ENCODE measurements at regions not wholly inside any gene's neighbourhood (a gene's known extent, or its start where the extent isn't known, plus 50 kb on each side); places are given as distances from the start of the nearest gene placed in this dataset.

DNA sequence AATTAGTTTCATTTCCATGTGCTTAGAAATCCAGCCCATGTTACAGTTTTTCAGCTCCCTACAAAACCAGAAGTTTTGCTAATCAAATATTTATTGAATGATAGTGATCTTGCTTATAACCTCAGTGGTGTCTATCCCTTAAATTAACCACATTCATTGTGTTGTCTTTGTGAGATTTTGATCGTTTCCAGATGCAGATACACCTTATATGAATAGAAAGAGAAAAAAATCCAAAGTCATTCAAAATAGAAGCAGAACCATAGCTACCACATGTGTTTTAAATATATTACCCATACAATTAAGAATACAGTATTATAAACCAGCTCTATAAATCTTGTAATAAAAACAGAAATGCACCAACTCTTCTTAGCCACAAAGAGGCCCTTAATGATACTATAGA is 60.6 kb upstream of the RREB1 start:
- ChIA-PET POLR2A (interaction anchor here (2.0 kb wide), 1 partner anchor 11 kb away, joined by 6 read pairs; no protein-coding TSS in a partner anchor), CTCF (interaction anchor here (1.0 to 1.8 kb wide), 4 partner anchors 11 to 350 kb away, joined by 4 to 9 read pairs (median 4); no protein-coding TSS in a partner anchor)
- H3K9me3 ChIP-seq (ENCODE audit: control insufficient read depth, insufficient read depth, low read depth, low read length): no peaks in the 10 kb centered on the region
- TF ChIP-seq HOXA7 (CRISPR knock-in tag; IDR thresholded peaks at IDR 0.05; ENCODE audit: borderline replicate concordance) (no peak), ZNF514 (tag by site-specific recombination; IDR thresholded peaks at IDR 0.05) (no peak), ZNF23 (tag by site-specific recombination; IDR thresholded peaks at IDR 0.05; ENCODE audit: borderline replicate concordance) (no peak), ZNF561 (tag by site-specific recombination; IDR thresholded peaks at IDR 0.05; ENCODE audit: borderline replicate concordance) (no peak), ZSCAN23 (tag by site-specific recombination; IDR thresholded peaks at IDR 0.05) (no peak), SP3 (tag by site-specific recombination; IDR thresholded peaks at IDR 0.05) (no peak), ZBTB44 (tag by site-specific recombination; IDR thresholded peaks at IDR 0.05) (no peak)
- H3K4me1 ChIP-seq (ENCODE audit: control insufficient read depth, insufficient read depth, low read length): peaks cover 5% of the 10 kb centered on the region; the same call in 1 of the 2 replicates
- no peak overlapping the region for H3K4me3 ChIP-seq (ENCODE audit: low read depth, low read length)
- H3K27ac ChIP-seq (ENCODE audit: extremely low read depth, low read depth, low read length): no peak overlapping the region
- H3K36me3 ChIP-seq (ENCODE audit: control insufficient read depth in 2 of 2, insufficient read depth in 1 of 2, low read length in 2 of 2): no peaks in the 10 kb centered on the region

DNA sequence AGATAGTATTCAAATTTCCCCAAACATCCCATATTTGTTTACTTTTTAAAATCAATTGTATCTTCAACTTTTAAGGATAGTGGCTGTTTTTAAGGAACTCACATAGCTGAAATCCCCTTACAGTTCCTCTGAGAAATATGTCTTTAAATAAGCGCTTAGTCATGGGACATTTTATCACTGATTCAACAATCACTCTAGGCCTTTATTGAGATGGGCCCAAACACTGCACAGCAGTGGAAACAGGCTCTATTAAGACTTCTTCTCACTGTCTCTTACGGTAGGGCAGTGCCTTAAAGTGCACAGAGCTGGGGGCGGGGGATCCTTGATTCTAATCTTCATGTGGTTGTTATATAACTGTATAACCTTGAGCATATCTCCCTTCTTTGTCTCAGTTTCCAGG is 59.8 kb upstream of the RREB1 start:
- Histone ChIP-seq H3K36me3 (ENCODE audit: control insufficient read depth in 2 of 2, insufficient read depth in 1 of 2, low read length in 2 of 2) (no peaks in the 10 kb centered on the region), H3K9me3 (ENCODE audit: control insufficient read depth, insufficient read depth, low read depth, low read length) (no peaks in the 10 kb centered on the region), H3K4me3 (ENCODE audit: low read depth, low read length) (no peak overlapping the region), H3K27ac (ENCODE audit: extremely low read depth, low read depth, low read length) (no peak overlapping the region), H3K4me1 (ENCODE audit: control insufficient read depth, insufficient read depth, low read length) (peaks cover 8% of the 10 kb centered on the region)
- CTCF ChIA-PET: interaction anchor here (0.6 to 1.8 kb wide), 6 partner anchors 10 to 351 kb away, joined by 3 to 9 read pairs (median 4); no protein-coding TSS in a partner anchor
- POLR2A ChIA-PET: interaction anchor here (2.0 kb wide), 1 partner anchor 10 kb away, joined by 6 read pairs; no protein-coding TSS in a partner anchor
- peak; percentile 61; the same call in 1 of the 2 replicates for TF ChIP-seq ZNF664 (tag by site-specific recombination; IDR thresholded peaks at IDR 0.05)
- no peak for TF ChIP-seq KLF1 (tag by site-specific recombination; IDR thresholded peaks at IDR 0.05)
- no peak for TF ChIP-seq OSR2 (tag by site-specific recombination; IDR thresholded peaks at IDR 0.05)
- peak; percentile 25; the same call in 1 of the 2 replicates for TF ChIP-seq ZNF660 (tag by site-specific recombination; IDR thresholded peaks at IDR 0.05)
- TF ChIP-seq ZNF585B (tag by site-specific recombination; IDR thresholded peaks at IDR 0.05): peak; percentile 73
- TF ChIP-seq ZNF544 (tag by site-specific recombination; IDR thresholded peaks at IDR 0.05): no peak

DNA sequence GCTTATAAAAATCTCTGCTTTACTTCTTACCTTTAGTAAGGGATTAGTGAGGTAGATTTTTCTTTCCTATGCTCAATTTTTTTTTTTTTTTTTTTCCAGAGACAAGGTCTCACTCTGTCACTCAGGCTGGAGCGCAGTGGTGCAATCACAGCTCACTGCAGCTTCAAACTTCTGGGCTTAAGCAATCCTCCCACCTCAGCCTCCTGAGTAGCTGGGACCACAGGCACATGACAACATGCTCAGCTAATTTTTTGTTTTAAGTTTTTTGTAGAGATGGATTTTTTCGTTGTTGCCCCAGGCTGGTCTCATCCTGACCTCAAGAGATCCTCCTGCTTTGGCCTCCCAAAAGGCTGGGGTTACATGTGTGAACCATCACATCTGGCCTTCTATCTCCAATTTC is 58.9 kb upstream of the RREB1 start:
- no peaks in the 10 kb centered on the region for H3K9me3 ChIP-seq (ENCODE audit: control insufficient read depth, insufficient read depth, low read depth, low read length)
- no peak overlapping the region for H3K27ac ChIP-seq (ENCODE audit: extremely low read depth, low read depth, low read length)
- TF ChIP-seq ZNF362 (tag by site-specific recombination; IDR thresholded peaks at IDR 0.05): peak; percentile 77; the same call in 1 of the 2 replicates
- TF ChIP-seq ZNF747 (tag by site-specific recombination; IDR thresholded peaks at IDR 0.05): no peak
- H3K36me3 ChIP-seq (ENCODE audit: control insufficient read depth in 2 of 2, insufficient read depth in 1 of 2, low read length in 2 of 2): no peaks in the 10 kb centered on the region
- peaks cover 10% of the 10 kb centered on the region for H3K4me1 ChIP-seq (ENCODE audit: control insufficient read depth, insufficient read depth, low read length)
- CTCF ChIA-PET: interaction anchor here (0.5 to 1.4 kb wide), 4 partner anchors 10 to 324 kb away, joined by 3 to 4 read pairs (median 4); no protein-coding TSS in a partner anchor
- POLR2A ChIA-PET: interaction anchor here (2.0 kb wide), 1 partner anchor 9 kb away, joined by 6 read pairs; no protein-coding TSS in a partner anchor
- H3K4me3 ChIP-seq (ENCODE audit: low read depth, low read length): no peak overlapping the region

DNA sequence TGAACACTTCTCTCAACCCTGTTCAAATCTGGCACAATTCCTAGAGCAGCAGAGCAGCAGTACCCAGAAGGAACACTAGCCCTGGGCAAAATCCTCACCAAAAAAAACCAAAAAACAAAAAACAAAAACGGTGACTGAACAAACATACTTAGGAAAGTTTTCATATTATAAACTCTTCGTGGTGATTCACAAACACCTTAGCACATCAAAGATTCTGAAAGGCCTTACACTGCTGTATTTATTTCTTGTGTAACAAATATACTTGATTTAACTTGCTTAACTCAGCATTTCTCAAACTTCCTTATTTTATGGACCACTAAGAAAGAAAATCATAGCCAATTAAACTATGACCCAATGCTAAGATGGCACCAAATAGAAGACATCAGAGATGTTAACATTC is 57.8 kb upstream of the RREB1 start:
- CTCF ChIA-PET: no interaction called here
- POLR2A ChIA-PET: no interaction called here
- no peaks in the 10 kb centered on the region for H3K36me3 ChIP-seq (ENCODE audit: control insufficient read depth in 2 of 2, insufficient read depth in 1 of 2, low read length in 2 of 2)
- no peak overlapping the region for H3K27ac ChIP-seq (ENCODE audit: extremely low read depth, low read depth, low read length)
- no peaks in the 10 kb centered on the region for H3K9me3 ChIP-seq (ENCODE audit: control insufficient read depth, insufficient read depth, low read depth, low read length)
- H3K4me1 ChIP-seq (ENCODE audit: control insufficient read depth, insufficient read depth, low read length): peaks cover 10% of the 10 kb centered on the region
- H3K4me3 ChIP-seq (ENCODE audit: low read depth, low read length): no peak overlapping the region
- TF ChIP-seq ZBTB48 (tag by site-specific recombination; IDR thresholded peaks at IDR 0.05) (no peak), GLI4 (tag by site-specific recombination; IDR thresholded peaks at IDR 0.05) (no peak), PRDM1 (tag by site-specific recombination; IDR thresholded peaks at IDR 0.05) (no peak), ZNF221 (tag by site-specific recombination; IDR thresholded peaks at IDR 0.05; ENCODE audit: borderline replicate concordance) (no peak), ZNF843 (tag by site-specific recombination; IDR thresholded peaks at IDR 0.05) (no peak), ZNF26 (tag by site-specific recombination; IDR thresholded peaks at IDR 0.05) (no peak), PBX3 (CRISPR knock-in tag; IDR thresholded peaks at IDR 0.05) (no peak), ZNF701 (tag by site-specific recombination; IDR thresholded peaks at IDR 0.05) (no peak)

Measured in HEK293 (cell line).